GM19035 (cell line): ENCODE measurements at regions not wholly inside any gene's neighbourhood (a gene's known extent, or its start where the extent isn't known, plus 50 kb on each side); places are given as distances from the start of the nearest gene placed in this dataset.

ENCODE experiments used
- ATAC-seq: cut with Tn5 transposase; IDR thresholded peaks from one replicate; pipeline ENCODE4 v1.9.1; 2021; ENCODE audit not compliant: unreplicated experiment

GRCh38 chr14:51145246-51145645 lies 50.3 kb upstream of the TRIM9 start:
- ATAC-seq: no peak

GRCh38 chr14:51147183-51147582 lies 52.3 kb upstream of the TRIM9 start:
- no peak for ATAC-seq

GRCh38 chr14:51155326-51155725 lies 60.4 kb upstream of the TRIM9 start:
- no peak for ATAC-seq

- ATAC-seq: no peak
Observed at GRCh38 chr14:51157012-51157411, 62.1 kb upstream of the TRIM9 start.

- no peak for ATAC-seq
Observed at GRCh38 chr14:51160871-51161270, 66.0 kb upstream of the TRIM9 start.

- no peak for ATAC-seq
Observed at GRCh38 chr14:51165415-51165814, 70.5 kb upstream of the TRIM9 start.

GRCh38 chr14:51167587-51168214 lies 72.3 kb upstream of the TMX1 start:
- no peak for ATAC-seq

GRCh38 chr14:51168215-51168613 lies 71.8 kb upstream of the TMX1 start:
- ATAC-seq: no peak

- ATAC-seq: no peak
Observed at GRCh38 chr14:51173863-51174262, 66.2 kb upstream of the TMX1 start.

- no peak for ATAC-seq
Observed at GRCh38 chr14:51176839-51177238, 63.2 kb upstream of the TMX1 start.

GRCh38 chr14:51180577-51180976 lies 59.5 kb upstream of the TMX1 start:
- ATAC-seq: peak; percentile 76

GRCh38 chr14:51182131-51182565 lies 57.9 kb upstream of the TMX1 start:
- ATAC-seq: no peak

GRCh38 chr14:51185180-51185579 lies 54.9 kb upstream of the TMX1 start:
- ATAC-seq: no peak

GRCh38 chr14:51185754-51186153 lies 54.3 kb upstream of the TMX1 start:
- ATAC-seq: no peak

GRCh38 chr14:51188566-51189185 lies 51.4 kb upstream of the TMX1 start:
- no peak for ATAC-seq

GRCh38 chr14:51189600-51190376 lies 50.3 kb upstream of the TMX1 start:
- no peak for ATAC-seq
